ENCODE measurements at regions not wholly inside any gene's neighbourhood (a gene's known extent, or its start where the extent isn't known, plus 50 kb on each side); places are given as distances from the start of the nearest gene placed in this dataset. TPM values are rescaled to one million over a fixed set of nuclear protein-coding genes. Genes with fewer than 3 reads are reported as not detected.

MicroRNAs in the stretch of these regions (microRNA counts, 767-probe panel; counts per million panel counts)
- microRNA hsa-miR-552 = not detected

Small RNA genes lying in the stretch of these regions (microRNA-seq; reads per million reads assigned to microRNA genes)
- gene MIR552 (ENCODE audit: borderline microRNAs expressed) = not detected

Small RNA genes lying in the stretch of these regions (small RNA-seq; reads per million reads assigned to genes)
- gene MIR552 = not detected

Measured in K562 (cell line).